PFSK-1 (cell line): ENCODE measurements at regions not wholly inside any gene's neighbourhood (a gene's known extent, or its start where the extent isn't known, plus 50 kb on each side); places are given as distances from the start of the nearest gene placed in this dataset.

ENCODE experiments used
- FOXP2 ChIP-seq: optimal IDR thresholded peaks from 2 replicates; pipeline ENCODE3; 2011; ENCODE audit warnings: borderline replicate concordance, control low read depth, inconsistent platforms; ENCODE audit not compliant: insufficient read depth; ENCODE audit errors: extremely low read length, extremely low read depth
- POLR2AphosphoS5 ChIP-seq: IDR thresholded peaks from 2 replicates; pipeline ENCODE4 v1.6.1; 2012; ENCODE audit warnings: low read depth, mild to moderate bottlenecking, control low read depth, low read length, moderate library complexity
- TF ChIP-seq, protein P1 (sequence below), 2 experiments: IDR thresholded peaks; 2 replicates each; pipeline versions ENCODE4 v1.6.1 to v1.8.0; 2011 to 2012; ENCODE audit warnings: low read depth in 2 of 2, low read length in 2 of 2, control low read depth in 1 of 2, inconsistent platforms in 1 of 2, mild to moderate bottlenecking in 1 of 2, moderate library complexity in 1 of 2; ENCODE audit not compliant: insufficient read depth in 1 of 2

DNA sequence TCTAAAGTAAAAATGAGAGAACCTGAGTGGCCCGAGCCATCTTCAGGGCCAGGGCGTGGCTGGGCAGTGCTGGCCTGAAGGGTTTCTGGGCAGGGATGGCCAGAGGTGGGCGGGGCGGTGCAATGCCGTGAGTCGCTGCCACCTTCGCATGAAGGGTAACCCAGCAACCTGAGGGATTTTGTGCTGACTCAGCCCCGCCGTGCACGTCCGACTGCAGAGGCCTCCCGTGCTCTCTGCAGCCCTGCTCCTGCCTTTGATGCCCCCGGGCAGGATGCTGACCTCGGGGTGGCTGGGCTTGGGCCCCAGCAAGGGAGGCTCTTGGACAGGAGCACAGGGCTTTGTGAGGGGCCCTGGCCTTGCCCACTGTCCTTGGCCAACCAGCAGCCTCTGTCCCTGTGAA, 81.7 kb upstream of the GATA5 start:
- TF ChIP-seq POLR2AphosphoS5 (no peak), FOXP2 (no peak)
- TF ChIP-seq, protein P1, sequence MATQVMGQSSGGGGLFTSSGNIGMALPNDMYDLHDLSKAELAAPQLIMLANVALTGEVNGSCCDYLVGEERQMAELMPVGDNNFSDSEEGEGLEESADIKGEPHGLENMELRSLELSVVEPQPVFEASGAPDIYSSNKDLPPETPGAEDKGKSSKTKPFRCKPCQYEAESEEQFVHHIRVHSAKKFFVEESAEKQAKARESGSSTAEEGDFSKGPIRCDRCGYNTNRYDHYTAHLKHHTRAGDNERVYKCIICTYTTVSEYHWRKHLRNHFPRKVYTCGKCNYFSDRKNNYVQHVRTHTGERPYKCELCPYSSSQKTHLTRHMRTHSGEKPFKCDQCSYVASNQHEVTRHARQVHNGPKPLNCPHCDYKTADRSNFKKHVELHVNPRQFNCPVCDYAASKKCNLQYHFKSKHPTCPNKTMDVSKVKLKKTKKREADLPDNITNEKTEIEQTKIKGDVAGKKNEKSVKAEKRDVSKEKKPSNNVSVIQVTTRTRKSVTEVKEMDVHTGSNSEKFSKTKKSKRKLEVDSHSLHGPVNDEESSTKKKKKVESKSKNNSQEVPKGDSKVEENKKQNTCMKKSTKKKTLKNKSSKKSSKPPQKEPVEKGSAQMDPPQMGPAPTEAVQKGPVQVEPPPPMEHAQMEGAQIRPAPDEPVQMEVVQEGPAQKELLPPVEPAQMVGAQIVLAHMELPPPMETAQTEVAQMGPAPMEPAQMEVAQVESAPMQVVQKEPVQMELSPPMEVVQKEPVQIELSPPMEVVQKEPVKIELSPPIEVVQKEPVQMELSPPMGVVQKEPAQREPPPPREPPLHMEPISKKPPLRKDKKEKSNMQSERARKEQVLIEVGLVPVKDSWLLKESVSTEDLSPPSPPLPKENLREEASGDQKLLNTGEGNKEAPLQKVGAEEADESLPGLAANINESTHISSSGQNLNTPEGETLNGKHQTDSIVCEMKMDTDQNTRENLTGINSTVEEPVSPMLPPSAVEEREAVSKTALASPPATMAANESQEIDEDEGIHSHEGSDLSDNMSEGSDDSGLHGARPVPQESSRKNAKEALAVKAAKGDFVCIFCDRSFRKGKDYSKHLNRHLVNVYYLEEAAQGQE (IDR thresholded peaks at IDR 0.05; ENCODE audit: insufficient read depth in 1 of 2, low read depth in 2 of 2, low read length in 2 of 2), result no peak
